GM18951 (cell line): ENCODE measurements at regions not wholly inside any gene's neighbourhood (a gene's known extent, or its start where the extent isn't known, plus 50 kb on each side); places are given as distances from the start of the nearest gene placed in this dataset.
"Not testable (repeated sequence)": the region's sequence is repeated elsewhere in the genome, so short reads cannot be mapped to it uniquely, and the experiment has no call there.

Experiments
- POLR2A ChIP-seq: IDR thresholded peaks from 4 replicates; pipeline ENCODE4 v1.6.1; 2011; ENCODE audit warnings: mild to moderate bottlenecking; ENCODE audit not compliant: insufficient read length, insufficient read depth; ENCODE audit errors: extremely low read depth
- in situ Hi-C: fragments of 300-500 bp; cut with MboI; formaldehyde crosslinking; loops from one replicate; pipeline ENCODE4 v1.12.0; 2022; ENCODE audit warnings: low sequenced_read_pairs, mixed read lengths, inconsistent platforms; ENCODE audit not compliant: unreplicated experiment

GRCh38 chr18:72985686-72986085 is 117.9 kb upstream of the NETO1 start:
- no peak for TF ChIP-seq POLR2A
- in situ Hi-C loops = no loop called here

- in situ Hi-C loops = no loop called here
- TF ChIP-seq POLR2A = no peak
Measured at GRCh38 chr18:72984290-72984689, 116.5 kb upstream of the NETO1 start.

- in situ Hi-C loops = no loop called here
- TF ChIP-seq POLR2A = no peak
Measured at GRCh38 chr18:72973841-72974240, 106.1 kb upstream of the NETO1 start.

GRCh38 chr18:72965616-72966015 is 97.8 kb upstream of the NETO1 start:
- in situ Hi-C loops = no loop called here
- no peak for TF ChIP-seq POLR2A

- in situ Hi-C loops = not testable (repeated sequence)
Measured at GRCh38 chr18:72958195-72958594, 90.4 kb upstream of the NETO1 start.

- in situ Hi-C loops = no loop called here
- TF ChIP-seq POLR2A = no peak
Measured at GRCh38 chr18:72948439-72948838, 80.7 kb upstream of the NETO1 start.

- in situ Hi-C loops = no loop called here
- TF ChIP-seq POLR2A = no peak
Measured at GRCh38 chr18:72942766-72943165, 75.0 kb upstream of the NETO1 start.

GRCh38 chr18:72940986-72941385 is 73.2 kb upstream of the NETO1 start:
- TF ChIP-seq POLR2A = no peak

GRCh38 chr18:72940509-72940908 is 72.7 kb upstream of the NETO1 start:
- TF ChIP-seq POLR2A = no peak
- in situ Hi-C loops = no loop called here

More at GRCh38 chr18:72940986-72941385, 73.2 kb upstream of the NETO1 start:
- in situ Hi-C loops = no loop called here

- in situ Hi-C loops = no loop called here
- no peak for TF ChIP-seq POLR2A
Measured at GRCh38 chr18:72935744-72936143, 68.0 kb upstream of the NETO1 start.

- no peak for TF ChIP-seq POLR2A
- in situ Hi-C loops = no loop called here
Measured at GRCh38 chr18:72922895-72923294, 55.1 kb upstream of the NETO1 start.
